Thyroid gland (tissue), 4 donors: ENCODE measurements at regions not wholly inside any gene's neighbourhood (a gene's known extent, or its start where the extent isn't known, plus 50 kb on each side); places are given as distances from the start of the nearest gene placed in this dataset.

Experiments used
- DNase-seq, 2 donors: peaks; one replicate each; pipeline ENCODE4 v3.0.0-alpha.2; 2019
- H3K27ac ChIP-seq, 3 donors: fragments of 200-600 bp; sonication (generic); 1 replicate in 2 of 3; 2 replicates in 1 of 3; pipeline ENCODE4 v1.5.1; 2016 to 2019; ENCODE audit warnings: mild to moderate bottlenecking in 1 of 3, moderate library complexity in 1 of 3
- H3K27me3 ChIP-seq: fragments of 200-600 bp; sonication (generic); one replicate; pipeline ENCODE4 v1.5.1; 2019
- H3K36me3 ChIP-seq, 2 donors: fragments of 200-600 bp; sonication (generic); one replicate each; pipeline ENCODE4 v1.5.1; 2016 to 2019
- H3K4me1 ChIP-seq, 2 donors: fragments of 200-600 bp; sonication (generic); one replicate each; pipeline ENCODE4 v1.5.1; 2017 to 2019
- H3K4me3 ChIP-seq, 3 donors: fragments of 200-600 bp; sonication (generic); replicated peaks in 1 of 3; 1 replicate in 2 of 3; 2 replicates in 1 of 3; pipeline ENCODE4 v1.5.1; 2016; ENCODE audit warnings: mild to moderate bottlenecking in 1 of 3
- H3K9me3 ChIP-seq: fragments of 200-600 bp; sonication (generic); one replicate; pipeline ENCODE4 v1.5.1; 2017
- CTCF ChIP-seq, 6 experiments: fragments of 200-600 bp in 3 of 6; fragments of 450-650 bp in 3 of 6; sonication (generic) in 3 of 6; IDR thresholded peaks; one replicate each; pipeline ENCODE4 v1.5.1; 2016 to 2019; ENCODE audit warnings: antibody characterized with exemption in 6 of 6, mild to moderate bottlenecking in 2 of 6, inconsistent platforms in 1 of 6, moderate library complexity in 1 of 6
- POLR2A ChIP-seq, 2 donors: fragments of 450-650 bp; IDR thresholded peaks; one replicate each; pipeline ENCODE4 v1.6.1; 2017; ENCODE audit warnings: antibody characterized with exemption in 2 of 2, mild to moderate bottlenecking in 2 of 2, moderate library complexity in 1 of 2
- WGBS, 2 donors: methylation state at CpG; one replicate each; pipeline ENCODE4 v1.1.5; 2017; 5-methylcytosine and 5-hydroxymethylcytosine counted together
- intact Hi-C: fragments of 100-400 bp; cut with DNase I; formaldehyde crosslinking; loops from one replicate; pipeline ENCODE4 v1.15.1; 2023

DNA sequence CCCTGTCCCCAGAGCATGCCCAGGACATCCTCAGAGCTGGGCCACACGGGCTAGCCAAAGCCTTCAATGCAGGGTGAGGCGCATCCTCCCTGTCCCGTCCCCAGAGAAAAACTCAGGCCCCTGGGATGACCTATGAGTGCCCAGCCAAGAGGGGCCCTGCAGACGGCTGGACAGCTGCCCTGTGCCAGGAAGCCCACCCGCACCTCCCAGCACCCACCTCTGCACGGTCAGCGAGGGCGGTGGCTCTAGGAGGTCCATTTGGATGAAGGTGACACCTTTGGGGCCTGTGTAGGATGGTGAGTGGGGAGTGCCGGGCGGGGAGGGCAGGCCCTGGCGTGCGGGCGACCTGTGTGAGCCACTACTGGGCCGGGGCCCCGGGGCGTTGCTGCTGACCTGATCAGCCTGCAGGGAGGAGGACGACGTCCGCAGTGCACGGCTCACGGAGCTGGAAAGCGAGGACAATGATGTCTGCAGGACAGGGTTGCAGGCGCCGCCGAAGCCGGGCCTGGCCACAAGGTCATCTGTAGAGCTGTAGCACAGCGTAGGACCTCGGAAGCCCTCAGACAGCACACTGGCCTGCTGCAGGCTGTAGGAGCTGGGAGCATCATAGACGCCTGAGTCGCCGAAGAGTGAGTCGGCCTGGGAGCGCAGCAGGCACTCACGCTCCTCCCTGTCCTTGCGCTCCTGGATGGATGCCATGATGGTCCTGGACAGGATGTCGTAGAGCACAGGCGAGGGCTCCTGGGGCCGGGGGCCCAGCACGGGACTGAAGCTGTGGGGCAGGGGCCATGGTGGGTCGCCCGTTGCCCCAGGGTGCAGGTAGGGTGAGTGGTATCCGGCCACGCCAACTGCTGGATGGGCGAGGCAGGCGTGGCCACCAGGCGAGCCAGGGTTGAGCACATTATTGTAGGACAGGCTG lies 180.5 kb downstream of the IGLL1 start:
- H3K4me3 ChIP-seq: no peak overlapping the region
- TF ChIP-seq CTCF (IDR thresholded peaks at IDR 0.05): no peak
- H3K4me1 ChIP-seq: peaks cover 0 to 13% of the 10 kb centered on the region in 2 donors
- WGBS, 2 donors: 91 to 93% methylated on average over 36 to 39 of the region's 46 CpGs
- no peaks in the 10 kb centered on the region for H3K27me3 ChIP-seq
- DNase-seq: no peak
- intact Hi-C loops: loop anchor here (5.0 kb wide), 1 partner anchor 138 kb away; no protein-coding TSS in a partner anchor
- no peak overlapping the region for H3K27ac ChIP-seq
- H3K36me3 ChIP-seq: no peaks in the 10 kb centered on the region
- no peaks in the 10 kb centered on the region for H3K9me3 ChIP-seq

- TF ChIP-seq POLR2A (IDR thresholded peaks at IDR 0.05) (no peak), CTCF (IDR thresholded peaks at IDR 0.05) (no peak)
- Histone ChIP-seq H3K27me3 (no peaks in the 10 kb centered on the region), H3K27ac (no peak overlapping the region), H3K4me1 (peaks cover 0 to 10% of the 10 kb centered on the region in 2 donors), H3K4me3 (no peak overlapping the region), H3K36me3 (no peaks in the 10 kb centered on the region), H3K9me3 (no peaks in the 10 kb centered on the region)
- WGBS, 2 donors: 79 to 90% methylated on average over 2 to 4 of the region's 15 CpGs
- DNase-seq: no peak
- intact Hi-C loops: no loop called here
These were observed 181.3 kb downstream of the IGLL1 start for GRCh38 chr22:23398701-23399366.

DNA sequence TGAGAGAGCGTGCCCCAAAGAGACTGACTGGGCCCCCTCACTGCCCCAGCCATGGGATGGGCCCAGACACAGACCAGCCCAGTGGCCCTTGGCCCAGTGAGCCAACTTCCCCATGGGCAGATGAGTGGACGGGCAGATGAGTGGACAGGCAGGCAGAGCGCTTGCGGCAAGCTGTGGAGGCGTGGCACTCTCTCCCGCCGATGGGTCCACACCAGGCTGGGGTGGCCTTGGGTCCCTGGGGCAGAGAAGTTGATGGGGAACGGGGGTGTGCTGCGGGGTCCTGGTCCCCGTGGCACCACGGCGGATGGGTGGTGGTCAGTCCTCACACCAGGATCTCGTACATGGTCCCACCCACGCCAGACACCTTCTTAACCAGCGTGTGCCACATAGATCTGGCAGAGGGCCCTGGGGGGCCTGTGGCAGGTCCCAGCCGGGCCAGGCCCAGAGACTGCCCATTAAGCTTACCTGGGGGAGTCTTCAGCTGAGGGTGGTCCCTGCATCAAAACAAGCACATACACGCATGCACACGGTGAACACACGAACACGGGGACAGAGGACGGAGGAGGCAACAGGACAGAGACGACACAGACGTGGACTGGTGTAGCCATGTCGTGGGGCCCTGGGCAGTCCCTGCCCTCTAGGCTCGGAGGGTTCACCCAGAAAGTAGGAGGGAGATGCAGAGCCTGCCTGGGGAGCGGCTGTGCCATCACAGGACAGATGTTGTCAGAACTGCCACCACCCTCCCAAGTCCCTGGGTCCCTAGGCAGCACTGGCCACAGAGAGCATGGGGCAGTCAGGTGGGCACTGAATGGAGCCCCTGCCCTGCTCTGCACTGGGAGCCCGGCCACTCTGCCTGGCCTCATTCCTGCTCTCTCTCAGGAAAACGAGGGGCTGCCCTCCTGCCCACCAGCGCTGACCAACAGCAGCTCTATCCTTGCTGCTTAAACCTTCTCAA lies 182.2 kb downstream of the IGLL1 start:
- H3K27ac ChIP-seq: no peak overlapping the region
- WGBS, 2 donors: 88 to 93% methylated on average over 14 to 28 of the region's 29 CpGs
- no peak overlapping the region for H3K4me3 ChIP-seq
- H3K4me1 ChIP-seq: peaks cover 0 to 5% of the 10 kb centered on the region in 2 donors
- no peaks in the 10 kb centered on the region for H3K36me3 ChIP-seq
- no peaks in the 10 kb centered on the region for H3K27me3 ChIP-seq
- intact Hi-C loops: no loop called here
- no peak for DNase-seq
- no peaks in the 10 kb centered on the region for H3K9me3 ChIP-seq
- TF ChIP-seq CTCF (IDR thresholded peaks at IDR 0.05) (no peak), POLR2A (IDR thresholded peaks at IDR 0.05) (no peak)

- peaks cover 0 to 3% of the 10 kb centered on the region in 2 donors for H3K4me1 ChIP-seq
- no peaks in the 10 kb centered on the region for H3K9me3 ChIP-seq
- H3K27me3 ChIP-seq: no peaks in the 10 kb centered on the region
- DNase-seq: no peak
- intact Hi-C loops: no loop called here
- H3K27ac ChIP-seq: no peak overlapping the region
- 89 to 90% methylated on average over 24 to 26 of the region's 26 CpGs for WGBS, 2 donors
- H3K36me3 ChIP-seq: no peaks in the 10 kb centered on the region
- H3K4me3 ChIP-seq: no peak overlapping the region
- TF ChIP-seq POLR2A (IDR thresholded peaks at IDR 0.05): no peak
- no peak for TF ChIP-seq CTCF (IDR thresholded peaks at IDR 0.05)
These were observed 183.0 kb downstream of the IGLL1 start for GRCh38 chr22:23397008-23397612.
